Left cardiac atrium (tissue), 4 donors: ENCODE measurements at regions not wholly inside any gene's neighbourhood (a gene's known extent, or its start where the extent isn't known, plus 50 kb on each side); places are given as distances from the start of the nearest gene placed in this dataset.
"Not testable (repeated sequence)": the region's sequence is repeated elsewhere in the genome, so short reads cannot be mapped to it uniquely, and the experiment has no call there.

Experiments used
- ATAC-seq, 2 donors: fragments of 200-7000 bp; cut with Tn5 transposase; one replicate each; pipeline ENCODE4 v1.9.1; 2020; ENCODE audit warnings: mild to moderate bottlenecking in 2 of 2, moderate library complexity in 2 of 2
- DNase-seq: peaks from one replicate; pipeline ENCODE4 v3.0.0-alpha.2; 2020
- intact Hi-C, 2 donors: fragments of 100-400 bp; cut with DNase I; formaldehyde crosslinking; loops; one replicate each; pipeline versions ENCODE4 v1.14.1 to v1.15.1; 2022 to 2023
- donor health status: DM: no; HTN: yes; CAD: no.
- donor health status: DM: no; HTN: yes; CAD: no; lungs with severe emphysema.
- donor health status: DM: yes; HTN: yes; CAD: no.
- donor health status: Dilated cardiomyopathy.

DNA sequence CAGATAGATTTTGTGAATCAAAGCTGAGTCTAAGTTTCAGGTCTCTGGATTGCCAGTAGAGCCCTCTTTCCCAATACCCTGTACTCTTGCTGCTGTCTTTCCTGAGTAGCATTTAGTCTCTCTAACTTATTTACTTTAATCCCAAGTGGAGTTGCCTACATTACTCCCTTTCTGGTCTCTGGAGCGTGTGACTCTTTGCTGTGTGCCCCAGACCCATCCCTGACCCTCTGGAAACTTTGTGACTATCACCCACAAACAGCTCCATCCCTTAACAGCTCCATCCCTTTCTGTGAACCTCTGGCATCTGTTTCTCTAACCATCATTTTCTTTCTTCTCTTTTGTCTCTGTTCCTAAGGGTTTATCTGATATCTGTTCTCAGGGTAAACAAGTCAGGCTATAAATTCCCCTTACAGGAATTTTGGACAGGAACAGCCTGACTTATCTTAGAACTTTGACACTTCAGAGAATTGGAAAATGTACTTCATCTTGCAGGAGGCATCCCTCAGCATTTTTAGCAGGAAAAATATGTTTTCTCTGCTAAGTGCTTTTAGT is 1167.1 kb upstream of the SEMA6A start:
- no peak for DNase-seq
- intact Hi-C loops, result no loop called here
- no peak for ATAC-seq

DNA sequence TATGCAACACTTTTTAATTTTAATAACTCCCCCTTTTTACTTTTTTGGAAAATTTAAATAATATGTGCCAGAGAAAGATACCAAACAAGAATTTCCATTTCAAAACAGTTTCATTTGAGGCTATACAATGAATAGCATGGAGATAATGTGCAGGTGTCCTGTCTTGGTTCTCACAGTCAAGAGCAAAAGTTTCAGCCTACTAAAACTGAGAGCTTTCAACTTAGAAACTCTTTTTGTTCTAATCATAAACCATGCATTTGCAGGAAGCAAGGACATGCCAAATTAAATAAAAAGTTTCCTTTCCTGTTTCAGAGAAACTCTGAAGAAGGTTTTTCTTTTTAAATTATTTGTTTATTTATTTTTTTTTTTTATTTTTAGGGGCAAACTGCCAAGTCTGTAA is 1165.6 kb upstream of the SEMA6A start:
- ATAC-seq (no peak), DNase-seq (no peak)
- intact Hi-C loops, result no loop called here

DNA sequence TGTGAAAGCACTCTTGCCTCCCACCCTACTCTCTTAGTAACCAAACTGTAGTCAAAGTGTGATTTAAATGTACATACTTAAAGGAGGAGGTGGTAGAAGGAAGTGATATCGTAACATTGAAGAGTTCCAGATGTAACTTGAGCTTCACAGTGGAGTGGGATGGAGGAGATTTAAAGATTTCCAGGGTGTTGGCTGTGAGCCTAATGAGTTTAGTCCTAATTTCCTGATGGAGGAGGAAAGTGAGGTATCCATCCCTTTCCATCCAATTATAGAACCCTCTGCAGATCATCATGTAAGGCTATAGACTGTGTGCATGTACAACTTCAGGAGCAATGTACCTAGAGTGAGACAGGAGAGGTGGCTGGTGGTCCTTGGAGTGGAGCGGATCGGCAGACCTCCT is 1163.9 kb upstream of the SEMA6A start:
- no peak for DNase-seq
- intact Hi-C loops, result no loop called here
- ATAC-seq, result no peak

DNA sequence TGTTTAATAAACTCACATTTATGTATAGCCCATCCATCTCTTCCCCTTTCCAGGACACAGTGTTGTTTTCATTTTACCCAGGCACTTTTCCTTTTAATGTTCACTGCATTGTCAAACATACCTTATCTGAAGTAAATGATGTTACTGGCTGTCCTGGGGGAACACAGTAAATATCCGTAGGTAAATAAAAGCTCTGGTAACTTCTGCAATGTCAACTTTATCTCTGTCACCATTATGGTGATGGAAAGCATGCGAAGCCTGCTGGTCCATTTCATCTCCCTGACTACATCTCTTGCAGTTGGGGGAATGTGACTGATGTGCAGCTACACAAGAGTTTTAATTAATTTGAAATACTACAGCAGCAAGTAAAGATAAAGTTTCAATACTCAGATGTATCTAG is 1162.1 kb upstream of the SEMA6A start:
- ATAC-seq (no peak), DNase-seq (no peak)
- intact Hi-C loops, result no loop called here

DNA sequence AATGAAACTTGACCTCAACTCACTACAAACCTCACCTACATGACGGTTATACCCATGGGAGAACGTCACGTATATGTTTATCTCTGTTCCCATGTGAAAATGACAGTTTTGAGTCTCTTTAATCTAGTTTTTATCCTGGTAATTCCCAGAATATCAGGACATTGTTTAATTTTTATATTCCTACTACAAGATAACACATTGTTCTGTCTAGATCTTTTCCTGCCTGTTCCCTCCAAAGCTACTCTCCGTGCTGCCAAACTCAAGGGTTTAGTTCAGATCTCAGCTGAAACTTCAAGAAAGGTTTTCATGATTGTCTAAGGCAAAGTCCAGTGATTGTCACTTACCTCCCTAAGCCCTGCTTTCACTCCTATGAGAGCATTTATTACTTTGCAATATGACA is 1159.4 kb upstream of the SEMA6A start:
- ATAC-seq, result no peak

GRCh38 chr5:117733051-117733450 is 1158.4 kb upstream of the SEMA6A start:
- intact Hi-C loops, result no loop called here
- ATAC-seq, result no peak

More for the DNA sequence above, 1159.4 kb upstream of the SEMA6A start:
- intact Hi-C loops, result no loop called here
- no peak for DNase-seq

DNA sequence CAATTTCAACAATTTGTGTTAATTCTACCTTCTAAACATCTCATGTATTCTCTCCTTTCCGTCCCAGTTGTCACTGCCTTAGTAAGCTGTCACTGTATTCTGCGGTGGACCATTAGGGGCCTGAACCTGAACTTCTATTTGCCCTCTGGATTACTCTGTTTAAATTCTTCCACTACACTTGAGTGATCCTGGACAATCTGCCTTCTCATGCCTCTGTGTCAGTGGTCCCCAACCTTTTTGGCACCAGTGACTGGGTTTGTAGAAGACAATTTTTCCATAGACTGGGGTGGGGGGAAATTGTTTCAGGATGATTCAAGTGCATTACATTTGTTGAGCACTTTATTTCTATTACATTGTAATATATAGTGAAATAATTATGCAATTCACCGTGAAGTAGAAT is 1157.6 kb upstream of the SEMA6A start:
- DNase-seq (no peak), ATAC-seq (no peak)
- intact Hi-C loops, result no loop called here

More at GRCh38 chr5:117733051-117733450, 1158.4 kb upstream of the SEMA6A start:
- DNase-seq, result no peak

DNA sequence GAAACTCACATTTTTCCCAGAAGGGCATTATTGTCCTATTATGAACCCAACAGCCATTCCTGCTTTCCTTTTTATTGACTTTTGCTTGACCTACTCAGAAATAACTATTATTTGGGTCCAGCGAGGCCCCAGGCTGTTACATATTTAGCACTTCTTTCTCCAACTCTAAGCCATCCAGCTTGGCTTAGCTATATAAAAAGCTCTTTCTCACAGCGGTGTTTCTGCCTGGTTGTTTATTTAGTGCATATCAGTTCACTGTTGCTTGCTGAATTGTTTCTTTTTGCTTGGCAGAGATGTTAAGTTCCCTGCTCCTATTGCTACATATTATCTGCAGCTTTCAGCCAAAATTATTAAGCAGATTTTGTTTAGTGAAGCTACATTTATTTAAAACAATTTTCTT is 1156.8 kb upstream of the SEMA6A start:
- intact Hi-C loops, result no loop called here
- peak in 1 of 2 donors; percentile 44 for ATAC-seq
- DNase-seq, result no peak

DNA sequence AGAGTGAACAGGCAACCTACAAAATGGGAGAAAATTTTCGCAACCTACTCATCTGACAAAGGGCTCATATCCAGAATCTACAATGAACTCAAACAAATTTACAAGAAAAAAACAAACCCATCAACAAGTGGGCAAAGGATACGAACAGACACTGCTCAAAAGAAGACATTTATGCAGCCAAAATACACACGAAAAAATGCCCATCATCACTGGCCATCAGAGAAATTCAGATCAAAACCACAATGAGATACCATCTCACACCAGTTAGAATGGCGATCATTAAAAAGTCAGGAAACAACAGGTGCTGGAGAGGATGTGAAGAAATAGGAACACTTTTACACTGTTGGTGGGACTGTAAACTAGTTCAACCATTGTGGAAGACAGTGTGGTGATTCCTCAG is 1146.2 kb upstream of the SEMA6A start:
- DNase-seq, ATAC-seq, intact Hi-C loops: not testable (repeated sequence)

GRCh38 chr5:117719413-117719812 is 1144.8 kb upstream of the SEMA6A start:
- ATAC-seq (peak; percentile 29 to 53), DNase-seq (no peak)
- intact Hi-C loops, result no loop called here

GRCh38 chr5:117713585-117714198 is 1139.1 kb upstream of the SEMA6A start:
- intact Hi-C loops, result no loop called here
- ATAC-seq, result no peak
- DNase-seq, result no peak

DNA sequence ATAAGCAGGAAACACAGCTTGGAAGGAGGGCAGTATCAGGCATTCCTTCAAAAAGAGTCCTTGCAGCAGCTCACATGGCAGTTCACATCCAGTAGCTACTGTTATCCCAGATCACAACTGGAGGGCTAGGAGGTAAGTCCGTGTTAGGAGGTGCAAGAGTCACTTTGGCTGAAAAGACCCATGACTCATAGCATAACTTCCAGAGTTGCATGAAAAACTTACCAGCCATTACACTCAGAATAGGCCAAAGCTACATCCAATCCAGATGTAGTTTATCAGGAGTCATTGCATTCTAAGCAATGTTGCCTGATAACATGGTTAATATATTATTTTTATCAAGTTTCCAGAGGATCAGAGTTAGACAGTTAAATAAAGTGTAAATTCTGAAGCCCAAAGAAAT is 1126.4 kb upstream of the SEMA6A start:
- ATAC-seq (peak in 1 of 2 donors; percentile 54), DNase-seq (no peak)
- intact Hi-C loops, result no loop called here

- intact Hi-C loops, result no loop called here
- DNase-seq (no peak), ATAC-seq (no peak)
These were observed 1118.0 kb upstream of the SEMA6A start for GRCh38 chr5:117692606-117693005.

- intact Hi-C loops, result no loop called here
- ATAC-seq (no peak), DNase-seq (no peak)
These were observed 1116.7 kb upstream of the SEMA6A start for GRCh38 chr5:117691081-117691870.

DNA sequence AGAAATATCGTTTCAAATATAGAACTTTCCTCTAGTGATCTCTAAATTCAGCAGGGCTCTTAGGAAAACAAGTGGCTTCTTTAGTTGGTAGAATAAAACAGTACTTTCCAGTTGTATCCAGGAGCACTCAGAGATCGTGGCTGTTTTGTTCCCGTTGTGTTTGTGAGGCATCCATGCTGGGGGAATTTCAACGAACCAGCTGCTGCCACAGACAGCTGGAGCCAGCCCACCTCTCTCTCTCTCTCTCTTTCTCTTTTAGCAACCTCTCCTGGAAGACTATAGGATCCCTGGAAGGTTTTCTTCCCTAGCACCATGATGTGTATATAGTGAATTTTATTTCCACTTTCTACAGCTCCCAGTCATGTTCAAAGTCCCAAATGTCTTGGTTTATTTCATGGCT is 1116.0 kb upstream of the SEMA6A start:
- no peak for DNase-seq
- intact Hi-C loops, result no loop called here
- no peak for ATAC-seq

- no peak for DNase-seq
- no peak for ATAC-seq
- intact Hi-C loops, result no loop called here
These were observed 1112.3 kb upstream of the SEMA6A start for GRCh38 chr5:117686926-117687325.

DNA sequence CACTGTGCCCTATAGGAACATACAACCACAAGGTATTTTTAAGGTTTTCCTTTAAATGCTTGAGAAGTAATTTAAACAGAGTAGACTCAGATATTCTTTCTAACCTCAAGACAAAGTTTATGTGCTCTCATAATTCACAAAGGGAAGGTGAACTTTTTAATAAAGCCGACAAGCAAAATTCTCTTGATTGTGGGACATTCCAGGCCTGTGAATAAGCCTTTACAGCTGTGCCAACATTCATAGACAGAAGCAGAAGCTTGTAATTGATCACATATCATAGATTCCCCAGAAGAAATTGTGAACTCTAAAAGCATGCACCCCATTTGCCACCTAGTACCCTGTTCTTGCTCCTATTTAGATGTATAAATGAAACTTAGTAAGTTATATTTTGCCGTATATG is 1107.8 kb upstream of the SEMA6A start:
- ATAC-seq (no peak), DNase-seq (no peak)
- intact Hi-C loops, result no loop called here

DNA sequence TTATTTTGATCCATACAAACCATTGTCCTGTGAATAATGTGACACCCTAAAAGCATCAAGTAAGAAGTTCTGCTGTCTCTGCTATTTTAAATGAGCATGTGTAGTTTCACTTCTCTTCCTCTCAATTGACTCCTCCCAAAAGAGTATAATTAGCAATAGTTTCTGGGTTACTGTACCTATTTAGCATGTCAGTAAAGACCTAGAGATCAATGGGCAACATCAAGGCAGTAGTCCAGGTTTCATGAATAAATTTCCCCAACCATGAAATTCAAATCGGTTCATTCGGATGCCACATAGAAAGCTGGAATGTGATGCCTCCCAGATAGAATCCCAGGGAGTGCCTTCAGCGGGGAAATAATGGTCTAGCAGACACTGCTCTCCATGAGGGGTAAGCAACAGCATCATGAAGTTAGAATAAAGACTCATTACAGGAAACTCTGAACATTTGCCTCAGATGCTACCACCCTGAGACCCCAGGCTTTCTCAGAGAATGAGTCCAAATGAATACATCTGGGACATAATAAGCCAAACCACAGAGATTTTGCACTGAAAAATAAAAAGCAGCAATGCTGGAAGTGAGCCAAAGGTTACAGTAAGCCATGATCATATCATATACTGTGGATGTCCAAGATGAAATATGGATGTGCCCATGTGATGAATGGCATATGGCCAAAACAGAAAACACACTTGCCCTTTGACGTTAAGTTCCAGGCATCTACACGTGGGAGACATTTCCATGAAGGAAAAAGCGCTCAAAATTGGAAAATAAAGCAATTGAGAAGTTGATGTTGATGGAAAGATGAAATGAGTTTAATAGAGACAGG is 1107.0 kb upstream of the SEMA6A start:
- ATAC-seq (no peak), DNase-seq (no peak)
- intact Hi-C loops, result no loop called here

GRCh38 chr5:117680426-117680825 is 1105.8 kb upstream of the SEMA6A start:
- intact Hi-C loops, result no loop called here

DNA sequence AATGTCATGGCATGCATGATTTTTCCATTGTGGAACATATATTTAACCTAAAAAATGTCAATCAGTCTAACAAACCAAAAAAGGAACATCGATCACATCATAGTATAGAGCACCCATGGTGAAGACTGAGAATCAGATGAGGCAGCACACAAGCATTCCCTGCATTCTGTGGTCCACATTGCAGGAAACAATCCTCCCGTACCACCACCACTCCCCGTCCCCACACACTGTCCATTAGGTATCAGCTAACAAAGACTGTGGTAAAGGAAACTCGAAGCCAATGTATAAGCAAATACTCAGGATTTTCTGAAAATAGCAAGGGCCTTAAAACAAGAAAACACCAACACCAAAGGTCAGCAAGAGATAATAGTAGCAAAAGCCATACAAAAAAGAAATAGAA is 1104.4 kb upstream of the SEMA6A start:
- ATAC-seq (no peak), DNase-seq (no peak)
- intact Hi-C loops, result no loop called here

More at GRCh38 chr5:117680426-117680825, 1105.8 kb upstream of the SEMA6A start:
- no peak for ATAC-seq
- DNase-seq, result no peak
